Dendritic cell treated with granulocyte-macrophage colony-stimulating factor and Interleukin-4, amounts not matched to agents 40 ng/mL and 50 ng/mL, for 4 days (primary cell): ENCODE measurements at regions not wholly inside any gene's neighbourhood (a gene's known extent, or its start where the extent isn't known, plus 50 kb on each side); places are given as distances from the start of the nearest gene placed in this dataset.

ENCODE experiments used
- H3K27ac Mint-ChIP-seq: one replicate; pipeline ENCODE4 v1.8.0; 2022; ENCODE audit warnings: mild to moderate bottlenecking, mixed read lengths
- H3K27me3 Mint-ChIP-seq: one replicate; pipeline ENCODE4 v1.8.0; 2022; ENCODE audit warnings: mild to moderate bottlenecking, mixed read lengths
- H3K36me3 Mint-ChIP-seq: one replicate; pipeline ENCODE4 v1.8.0; 2022; ENCODE audit warnings: low read depth, mixed read lengths
- H3K4me1 Mint-ChIP-seq: one replicate; pipeline ENCODE4 v1.8.0; 2022; ENCODE audit warnings: low read depth, mixed read lengths
- H3K4me3 Mint-ChIP-seq: one replicate; pipeline ENCODE4 v1.8.0; 2022; ENCODE audit warnings: mild to moderate bottlenecking, moderate library complexity, mixed read lengths
- H3K9me3 Mint-ChIP-seq: one replicate; pipeline ENCODE4 v1.8.0; 2022; ENCODE audit warnings: mixed read lengths
- intact Hi-C: fragments of 100-400 bp; cut with micrococcal nuclease; formaldehyde crosslinking; loops from one replicate; pipeline ENCODE4 v1.15.0; 2022

DNA sequence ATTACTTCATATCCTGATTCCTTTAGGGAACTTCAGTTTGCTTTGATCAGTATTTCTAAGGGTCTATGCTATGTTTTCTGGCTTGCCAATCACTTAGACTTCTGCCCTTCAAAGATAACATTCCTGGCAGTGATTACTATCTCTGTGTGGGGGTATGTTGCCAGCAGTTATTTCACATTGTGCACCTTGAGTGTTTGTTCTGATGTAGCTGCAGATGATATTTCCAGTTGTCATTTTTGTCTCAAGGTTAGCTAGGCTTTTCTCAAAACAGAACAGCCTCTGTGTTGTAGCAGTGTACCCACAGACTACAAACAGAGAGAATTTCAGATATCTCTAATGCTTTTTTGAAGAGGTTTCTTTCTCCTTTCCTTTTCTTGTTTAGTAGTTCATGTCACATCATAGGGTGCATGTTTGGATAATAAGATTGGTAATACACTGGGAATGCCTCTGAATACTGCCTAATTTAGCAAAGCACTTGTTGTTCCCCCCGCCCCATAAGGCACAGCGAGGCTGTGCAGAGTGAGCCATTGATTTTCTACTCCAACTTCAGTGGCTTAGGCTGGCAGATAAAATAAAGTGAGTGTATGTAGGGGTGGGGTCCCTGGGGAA is 134.7 kb upstream of the AGR3 start:
- Mint-ChIP-seq H3K27ac (no peak overlapping the region), H3K9me3 (no peaks in the 10 kb centered on the region)
- intact Hi-C loops, result no loop called here

DNA sequence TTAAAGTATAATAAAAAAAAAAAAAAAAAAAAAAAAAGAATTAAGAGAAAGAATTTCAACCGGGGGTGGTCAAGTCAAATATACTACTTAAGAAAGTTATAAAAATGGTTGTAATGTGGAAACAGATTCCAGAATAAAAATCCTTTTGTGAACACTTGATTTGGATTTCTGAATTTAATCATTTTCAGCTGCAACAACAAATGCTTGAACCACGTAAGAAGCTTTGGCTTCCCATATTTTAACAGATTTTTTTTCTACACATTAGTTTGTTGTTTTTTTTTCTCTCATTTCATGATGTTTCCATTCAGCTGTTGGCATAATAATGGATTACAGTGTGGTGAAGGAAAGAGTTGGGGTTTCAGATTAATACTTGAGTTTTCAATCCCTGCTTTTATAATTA is 137.3 kb upstream of the AGR3 start:
- H3K27me3 Mint-ChIP-seq, result no peaks in the 10 kb centered on the region
- no peaks in the 10 kb centered on the region for H3K9me3 Mint-ChIP-seq
- H3K4me1 Mint-ChIP-seq, result no peaks in the 10 kb centered on the region
- H3K4me3 Mint-ChIP-seq, result no peak overlapping the region
- intact Hi-C loops, result no loop called here
- no peaks in the 10 kb centered on the region for H3K36me3 Mint-ChIP-seq
- H3K27ac Mint-ChIP-seq, result no peak overlapping the region

More for the DNA sequence above, 134.7 kb upstream of the AGR3 start:
- no peak overlapping the region for H3K4me3 Mint-ChIP-seq
- no peaks in the 10 kb centered on the region for H3K27me3 Mint-ChIP-seq
- H3K36me3 Mint-ChIP-seq, result no peaks in the 10 kb centered on the region
- H3K4me1 Mint-ChIP-seq, result peaks cover 11% of the 10 kb centered on the region

- intact Hi-C loops, result no loop called here
- no peaks in the 10 kb centered on the region for H3K9me3 Mint-ChIP-seq
- no peak overlapping the region for H3K27ac Mint-ChIP-seq
- no peak overlapping the region for H3K4me3 Mint-ChIP-seq
- no peaks in the 10 kb centered on the region for H3K36me3 Mint-ChIP-seq
- H3K27me3 Mint-ChIP-seq, result no peaks in the 10 kb centered on the region
- no peaks in the 10 kb centered on the region for H3K4me1 Mint-ChIP-seq
Observed at GRCh38 chr7:17020250-17020649, 138.5 kb upstream of the AGR3 start.

- H3K9me3 Mint-ChIP-seq, result no peaks in the 10 kb centered on the region
- H3K27me3 Mint-ChIP-seq, result no peaks in the 10 kb centered on the region
- H3K27ac Mint-ChIP-seq, result no peak overlapping the region
- H3K4me1 Mint-ChIP-seq, result peaks cover under 1% of the 10 kb centered on the region
- H3K36me3 Mint-ChIP-seq, result no peaks in the 10 kb centered on the region
- no peak overlapping the region for H3K4me3 Mint-ChIP-seq
- intact Hi-C loops, result no loop called here
Observed at GRCh38 chr7:17021205-17021604, 139.4 kb upstream of the AGR3 start.

- Mint-ChIP-seq H3K36me3 (no peaks in the 10 kb centered on the region), H3K27ac (no peak overlapping the region), H3K4me1 (peaks cover 14% of the 10 kb centered on the region), H3K4me3 (no peak overlapping the region), H3K27me3 (no peaks in the 10 kb centered on the region), H3K9me3 (no peaks in the 10 kb centered on the region)
- intact Hi-C loops, result no loop called here
Observed at GRCh38 chr7:17022920-17023319, 141.1 kb upstream of the AGR3 start.

DNA sequence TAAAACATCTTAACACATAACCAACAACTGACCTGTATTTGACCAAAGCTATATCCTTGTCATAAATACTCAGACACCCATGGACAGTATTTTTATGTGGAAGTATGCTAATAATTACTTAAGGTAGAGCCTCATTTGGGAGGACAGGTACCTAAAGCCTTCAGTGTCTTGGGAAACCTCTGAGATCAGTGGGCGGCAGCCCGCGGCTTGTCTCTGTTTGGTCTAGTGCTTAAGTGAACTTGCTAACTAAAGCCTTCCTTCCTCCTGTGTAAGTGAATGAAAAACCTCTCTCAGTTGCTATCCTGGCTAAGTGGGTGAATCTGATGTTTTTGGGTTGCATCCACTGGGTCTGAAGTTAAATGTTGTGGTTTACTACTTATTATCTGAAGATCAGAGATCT is 144.5 kb upstream of the AGR3 start:
- peaks cover 33% of the 10 kb centered on the region for H3K4me1 Mint-ChIP-seq
- no peaks in the 10 kb centered on the region for H3K9me3 Mint-ChIP-seq
- H3K36me3 Mint-ChIP-seq, result no peaks in the 10 kb centered on the region

GRCh38 chr7:17027143-17027788 is 145.5 kb upstream of the AGR3 start:
- Mint-ChIP-seq H3K27me3 (no peaks in the 10 kb centered on the region), H3K4me1 (peaks cover 42% of the 10 kb centered on the region), H3K36me3 (no peaks in the 10 kb centered on the region), H3K9me3 (no peaks in the 10 kb centered on the region), H3K27ac (peak overlapping the region; percentile 63), H3K4me3 (no peak overlapping the region)
- intact Hi-C loops, result no loop called here

More for the DNA sequence above, 144.5 kb upstream of the AGR3 start:
- Mint-ChIP-seq H3K4me3 (no peak overlapping the region), H3K27me3 (no peaks in the 10 kb centered on the region), H3K27ac (no peak overlapping the region)
- intact Hi-C loops, result no loop called here

DNA sequence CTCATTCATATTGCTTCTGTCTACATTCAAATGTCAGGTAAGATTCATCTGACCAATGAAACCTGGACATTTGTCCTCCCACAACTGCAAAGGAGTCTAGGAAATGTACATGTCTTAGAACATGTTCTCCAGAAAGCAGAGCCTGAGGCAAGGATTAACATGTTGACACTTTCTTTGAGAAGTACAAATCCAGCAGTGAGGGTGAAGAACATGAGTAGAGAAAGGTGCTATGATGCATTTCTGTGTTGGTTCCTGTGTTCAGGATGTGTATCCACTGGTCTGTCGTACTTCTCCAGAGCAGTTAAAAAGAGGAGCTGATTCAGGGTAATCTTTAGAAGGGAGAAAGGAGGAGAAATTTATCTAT is 146.0 kb upstream of the AGR3 start:
- intact Hi-C loops, result no loop called here
- H3K4me3 Mint-ChIP-seq, result no peak overlapping the region
- no peaks in the 10 kb centered on the region for H3K27me3 Mint-ChIP-seq
- H3K9me3 Mint-ChIP-seq, result no peaks in the 10 kb centered on the region
- H3K27ac Mint-ChIP-seq, result peak overlapping the region; percentile 63
- no peaks in the 10 kb centered on the region for H3K36me3 Mint-ChIP-seq
- peaks cover 42% of the 10 kb centered on the region for H3K4me1 Mint-ChIP-seq

DNA sequence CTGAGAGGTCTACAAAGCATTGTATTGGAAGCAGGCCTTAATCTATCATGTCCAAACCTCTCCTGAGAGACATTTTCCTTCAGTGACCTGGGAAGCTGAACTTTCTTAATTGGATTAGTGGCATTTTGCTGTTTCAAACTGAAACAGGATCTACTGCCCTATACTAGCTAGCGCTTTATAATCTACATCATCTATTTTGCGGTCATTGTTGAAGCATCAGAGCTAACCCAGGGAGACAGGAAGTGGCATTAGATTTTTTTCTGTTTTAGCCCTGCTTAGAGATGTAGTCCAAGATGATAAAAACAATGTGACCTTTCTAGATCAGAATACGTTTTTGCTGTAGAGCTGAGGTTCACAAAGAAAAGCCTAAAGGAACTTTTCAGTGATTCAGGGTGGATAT is 147.4 kb upstream of the AGR3 start:
- no peaks in the 10 kb centered on the region for H3K9me3 Mint-ChIP-seq
- no peaks in the 10 kb centered on the region for H3K27me3 Mint-ChIP-seq
- H3K27ac Mint-ChIP-seq, result no peak overlapping the region
- no peaks in the 10 kb centered on the region for H3K36me3 Mint-ChIP-seq
- H3K4me1 Mint-ChIP-seq, result peaks cover 42% of the 10 kb centered on the region
- no peak overlapping the region for H3K4me3 Mint-ChIP-seq
- intact Hi-C loops, result no loop called here

- peaks cover 42% of the 10 kb centered on the region for H3K4me1 Mint-ChIP-seq
- no peaks in the 10 kb centered on the region for H3K27me3 Mint-ChIP-seq
- no peak overlapping the region for H3K4me3 Mint-ChIP-seq
- no peaks in the 10 kb centered on the region for H3K9me3 Mint-ChIP-seq
- peak overlapping the region; percentile 53 for H3K27ac Mint-ChIP-seq
- H3K36me3 Mint-ChIP-seq, result no peaks in the 10 kb centered on the region
- intact Hi-C loops, result no loop called here
Observed at GRCh38 chr7:17030559-17030958, 148.8 kb upstream of the AGR3 start.

GRCh38 chr7:17031906-17032551 is 150.2 kb upstream of the AGR3 start:
- no peaks in the 10 kb centered on the region for H3K27me3 Mint-ChIP-seq
- peaks cover 37% of the 10 kb centered on the region for H3K4me1 Mint-ChIP-seq
- H3K9me3 Mint-ChIP-seq, result no peaks in the 10 kb centered on the region
- no peaks in the 10 kb centered on the region for H3K36me3 Mint-ChIP-seq
- intact Hi-C loops, result no loop called here
- peak overlapping the region; percentile 33 for H3K27ac Mint-ChIP-seq
- no peak overlapping the region for H3K4me3 Mint-ChIP-seq

- H3K27ac Mint-ChIP-seq, result no peak overlapping the region
- no peaks in the 10 kb centered on the region for H3K9me3 Mint-ChIP-seq
- H3K27me3 Mint-ChIP-seq, result no peaks in the 10 kb centered on the region
- intact Hi-C loops, result no loop called here
- peaks cover 30% of the 10 kb centered on the region for H3K4me1 Mint-ChIP-seq
- no peak overlapping the region for H3K4me3 Mint-ChIP-seq
- no peaks in the 10 kb centered on the region for H3K36me3 Mint-ChIP-seq
Observed at GRCh38 chr7:17033245-17033644, 151.5 kb upstream of the AGR3 start.

- intact Hi-C loops, result no loop called here
- Mint-ChIP-seq H3K36me3 (no peaks in the 10 kb centered on the region), H3K4me3 (no peak overlapping the region), H3K4me1 (peaks cover 34% of the 10 kb centered on the region), H3K27ac (no peak overlapping the region), H3K27me3 (no peaks in the 10 kb centered on the region), H3K9me3 (no peaks in the 10 kb centered on the region)
Observed at GRCh38 chr7:17036584-17036983, 154.8 kb upstream of the AGR3 start.

DNA sequence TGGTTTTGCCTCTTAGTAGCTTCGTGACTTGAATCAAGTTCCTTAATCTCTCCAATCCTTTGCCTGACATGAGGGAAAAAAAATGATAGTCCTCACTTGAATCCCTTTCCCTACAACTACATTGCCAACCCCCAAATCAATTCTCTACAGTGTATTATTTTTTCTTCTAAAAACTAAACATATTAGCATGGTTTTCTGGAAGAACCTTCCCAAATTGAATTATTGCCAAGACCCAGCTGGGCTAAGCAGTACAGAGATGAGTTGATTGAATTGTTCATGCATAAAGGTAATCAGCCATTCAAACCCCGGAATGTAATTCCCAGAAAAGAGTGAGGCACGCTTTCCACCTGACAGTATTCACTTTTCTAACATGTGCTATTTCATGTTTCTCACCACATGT is 155.6 kb upstream of the AGR3 start:
- intact Hi-C loops, result no loop called here
- no peaks in the 10 kb centered on the region for H3K27me3 Mint-ChIP-seq
- no peak overlapping the region for H3K27ac Mint-ChIP-seq
- H3K4me1 Mint-ChIP-seq, result peaks cover 33% of the 10 kb centered on the region
- H3K36me3 Mint-ChIP-seq, result no peaks in the 10 kb centered on the region
- no peaks in the 10 kb centered on the region for H3K9me3 Mint-ChIP-seq
- H3K4me3 Mint-ChIP-seq, result no peak overlapping the region
